ENCODE measurements at regions not wholly inside any gene's neighbourhood (a gene's known extent, or its start where the extent isn't known, plus 50 kb on each side); places are given as distances from the start of the nearest gene placed in this dataset.
"Not testable (repeated sequence)": the region's sequence is repeated elsewhere in the genome, so short reads cannot be mapped to it uniquely, and the experiment has no call there.

- H3K4me1 ChIP-seq (ENCODE audit: insufficient read depth, low read length) = peaks cover 12% of the 10 kb centered on the region; the same call in 1 of the 2 replicates
- intact Hi-C loops (cut with micrococcal nuclease; ENCODE audit: unreplicated experiment); H4K20me1 ChIP-seq (ENCODE audit: insufficient read depth, low read length); H3K27me3 ChIP-seq (ENCODE audit: control insufficient read depth in 1 of 2, insufficient read depth in 2 of 2, low read length in 2 of 2); H3K4me3 ChIP-seq (replicated peaks in 1 of 3; ENCODE audit: insufficient read depth in 1 of 3, low read depth in 2 of 3, low read length in 3 of 3); H3K9ac ChIP-seq (ENCODE audit: insufficient read depth, low read depth, low read length); POLR2A ChIA-PET; H3K36me3 ChIP-seq (replicated peaks in 1 of 2; ENCODE audit: control insufficient read depth in 1 of 2, insufficient read depth in 2 of 2, low read length in 2 of 2); H3K27ac ChIP-seq (ENCODE audit: extremely low read length, insufficient read depth, low read length); H3K9me3 ChIP-seq (ENCODE audit: low read length); CTCF ChIA-PET (ENCODE audit: low intra/inter-chr PET ratio, low total read pairs); DNase-seq (ENCODE audit: low spot score); H3K4me2 ChIP-seq (ENCODE audit: low read depth, low read length); H2AFZ ChIP-seq (ENCODE audit: low read length); FAIRE-seq; BruUV-seq (replicated peaks); ATAC-seq: not testable (repeated sequence)
- in situ Hi-C loops (cut with HindIII; ENCODE audit: extremely low pct_ligation_motif_present, low pct_unique_long_range_greater_than_20kb) = loop anchor here (25.0 kb wide), 1 partner anchor 758 kb away; no protein-coding TSS in a partner anchor
- WGBS (ENCODE audit: low lambda C conversion rate) = 90% methylated on average over 1 of the region's 1 CpG
- peaks cover 43% of the 10 kb centered on the region for H3K79me2 ChIP-seq (ENCODE audit: insufficient read depth, low read length)
These were observed 72.7 kb upstream of the NPIPB12 start for GRCh38 chr16:29578898-29579297.

DNA sequence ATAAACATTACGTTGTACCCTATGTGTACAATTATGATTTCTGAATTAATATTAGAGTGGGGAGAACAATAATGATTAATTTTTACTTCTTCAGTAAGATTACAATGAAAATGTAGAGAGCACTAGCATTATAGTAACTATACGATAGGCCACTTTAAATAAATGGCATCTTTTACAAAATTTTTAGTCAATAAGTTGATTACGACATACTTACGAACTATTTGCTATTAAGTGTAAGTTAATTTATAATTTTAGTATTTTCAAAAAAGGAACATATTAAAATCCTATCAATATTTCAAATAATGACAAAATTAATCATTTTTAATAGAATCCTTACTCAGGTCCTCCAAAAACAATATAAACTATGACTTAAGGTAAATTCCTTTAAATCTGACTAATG, 75.6 kb upstream of the NPIPB12 start:
- in situ Hi-C loops (cut with HindIII; ENCODE audit: extremely low pct_ligation_motif_present, low pct_unique_long_range_greater_than_20kb) = loop anchor here (25.0 kb wide), 1 partner anchor 756 kb away; no protein-coding TSS in a partner anchor
- intact Hi-C loops (cut with micrococcal nuclease; ENCODE audit: unreplicated experiment); H3K27ac ChIP-seq (ENCODE audit: extremely low read length, insufficient read depth, low read length); H3K27me3 ChIP-seq (ENCODE audit: control insufficient read depth in 1 of 2, insufficient read depth in 2 of 2, low read length in 2 of 2); FAIRE-seq; H2AFZ ChIP-seq (ENCODE audit: low read length); H3K4me3 ChIP-seq (replicated peaks in 1 of 3; ENCODE audit: insufficient read depth in 1 of 3, low read depth in 2 of 3, low read length in 3 of 3); H3K9me3 ChIP-seq (ENCODE audit: low read length); DNase-seq (ENCODE audit: low spot score); H3K36me3 ChIP-seq (replicated peaks in 1 of 2; ENCODE audit: control insufficient read depth in 1 of 2, insufficient read depth in 2 of 2, low read length in 2 of 2); CTCF ChIA-PET (ENCODE audit: low intra/inter-chr PET ratio, low total read pairs); H4K20me1 ChIP-seq (ENCODE audit: insufficient read depth, low read length); BruUV-seq (replicated peaks); ATAC-seq; H3K9ac ChIP-seq (ENCODE audit: insufficient read depth, low read depth, low read length); POLR2A ChIA-PET; H3K4me2 ChIP-seq (ENCODE audit: low read depth, low read length): not testable (repeated sequence)
- Histone ChIP-seq H3K79me2 (ENCODE audit: insufficient read depth, low read length) (peaks cover 51% of the 10 kb centered on the region), H3K4me1 (ENCODE audit: insufficient read depth, low read length) (peaks cover 12% of the 10 kb centered on the region; the same call in 1 of the 2 replicates)
- WGBS (ENCODE audit: low lambda C conversion rate) = 96% methylated on average over 4 of the region's 4 CpGs
- TF ChIP-seq CEBPB (IDR thresholded peaks at IDR 0.05; ENCODE audit: borderline replicate concordance, low read depth, low read length) = peak; percentile 50; the same call in 1 of the 2 replicates

DNA sequence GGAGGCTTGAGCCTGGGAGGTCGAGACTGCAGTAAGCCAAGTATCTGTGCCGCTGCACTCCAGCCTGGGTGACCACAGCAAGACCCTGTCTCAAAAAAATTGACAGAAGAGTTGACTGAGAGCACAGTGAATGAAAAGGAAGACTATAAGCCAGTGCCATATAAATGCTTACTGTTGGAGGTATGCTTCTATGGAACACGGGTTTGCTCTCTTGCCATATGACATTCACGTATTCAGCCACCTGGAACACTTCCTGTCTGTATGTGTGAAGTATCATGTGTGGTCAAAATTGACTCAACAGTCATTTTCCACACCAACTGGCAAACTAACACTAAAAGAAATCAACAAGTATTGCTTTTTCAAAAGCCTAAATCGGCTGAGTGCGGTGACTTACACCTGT, 71.1 kb upstream of the SPN start:
- not testable (repeated sequence) for FAIRE-seq, ATAC-seq

More for the DNA sequence above, 71.1 kb upstream of the SPN start:
- POLR2A ChIA-PET; H3K9me3 ChIP-seq (ENCODE audit: low read length); H2AFZ ChIP-seq (ENCODE audit: low read length); BruUV-seq (replicated peaks); H3K4me2 ChIP-seq (ENCODE audit: low read depth, low read length); CTCF ChIA-PET (ENCODE audit: low intra/inter-chr PET ratio, low total read pairs); intact Hi-C loops (cut with micrococcal nuclease; ENCODE audit: unreplicated experiment); H4K20me1 ChIP-seq (ENCODE audit: insufficient read depth, low read length); H3K9ac ChIP-seq (ENCODE audit: insufficient read depth, low read depth, low read length); H3K36me3 ChIP-seq (replicated peaks in 1 of 2; ENCODE audit: control insufficient read depth in 1 of 2, insufficient read depth in 2 of 2, low read length in 2 of 2); H3K27ac ChIP-seq (ENCODE audit: extremely low read length, insufficient read depth, low read length); H3K27me3 ChIP-seq (ENCODE audit: control insufficient read depth in 1 of 2, insufficient read depth in 2 of 2, low read length in 2 of 2); DNase-seq (ENCODE audit: low spot score); H3K4me3 ChIP-seq (replicated peaks in 1 of 3; ENCODE audit: insufficient read depth in 1 of 3, low read depth in 2 of 3, low read length in 3 of 3): not testable (repeated sequence)
- peaks cover 16% of the 10 kb centered on the region for H3K4me1 ChIP-seq (ENCODE audit: insufficient read depth, low read length)
- WGBS (ENCODE audit: low lambda C conversion rate) = 98% methylated on average over 4 of the region's 6 CpGs
- in situ Hi-C loops (cut with HindIII; ENCODE audit: extremely low pct_ligation_motif_present, low pct_unique_long_range_greater_than_20kb) = loop anchor here (25.0 kb wide), 1 partner anchor 745 kb away; no protein-coding TSS in a partner anchor
- H3K79me2 ChIP-seq (ENCODE audit: insufficient read depth, low read length) = peaks cover 54% of the 10 kb centered on the region

Measured in HepG2 (cell line).